NCI-H2227 (cell line): ENCODE measurements at regions not wholly inside any gene's neighbourhood (a gene's known extent, or its start where the extent isn't known, plus 50 kb on each side); places are given as distances from the start of the nearest gene placed in this dataset.

Source experiments
- DNase-seq: peaks from one replicate; lab custom pipeline; 2025; ENCODE audit not compliant: unreplicated experiment; lab: John Stamatoyannopoulos, UW

- no peak for DNase-seq
Observed at GRCh38 chr4:180811556-180811955, 1431.6 kb upstream of the TENM3 start.

GRCh38 chr4:180812783-180813182 is 1430.4 kb upstream of the TENM3 start:
- no peak for DNase-seq

- no peak for DNase-seq
Observed at GRCh38 chr4:180814875-180815417, 1428.3 kb upstream of the TENM3 start.

- no peak for DNase-seq
Observed at GRCh38 chr4:180817529-180817928, 1425.7 kb upstream of the TENM3 start.

DNA sequence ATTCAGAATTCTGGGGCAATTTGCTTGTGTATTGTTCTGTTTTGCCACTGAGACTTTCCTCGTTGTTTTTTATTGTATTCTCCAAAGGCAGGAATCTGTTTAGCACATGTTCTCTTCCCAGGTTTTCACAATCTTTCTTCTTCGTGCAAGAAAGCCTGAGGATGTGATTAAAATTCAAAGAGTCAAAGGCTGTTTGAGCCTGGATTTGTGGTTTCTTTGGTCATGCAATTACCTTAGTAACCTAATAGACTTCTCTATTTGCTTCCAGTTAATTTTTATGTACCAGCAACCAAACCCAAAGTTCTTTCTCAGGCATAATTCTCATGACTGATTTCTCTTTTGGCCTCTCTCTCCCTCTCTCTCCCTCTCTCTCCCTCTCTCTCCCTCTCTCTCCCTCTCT is 1420.1 kb upstream of the TENM3 start:
- no peak for DNase-seq

DNA sequence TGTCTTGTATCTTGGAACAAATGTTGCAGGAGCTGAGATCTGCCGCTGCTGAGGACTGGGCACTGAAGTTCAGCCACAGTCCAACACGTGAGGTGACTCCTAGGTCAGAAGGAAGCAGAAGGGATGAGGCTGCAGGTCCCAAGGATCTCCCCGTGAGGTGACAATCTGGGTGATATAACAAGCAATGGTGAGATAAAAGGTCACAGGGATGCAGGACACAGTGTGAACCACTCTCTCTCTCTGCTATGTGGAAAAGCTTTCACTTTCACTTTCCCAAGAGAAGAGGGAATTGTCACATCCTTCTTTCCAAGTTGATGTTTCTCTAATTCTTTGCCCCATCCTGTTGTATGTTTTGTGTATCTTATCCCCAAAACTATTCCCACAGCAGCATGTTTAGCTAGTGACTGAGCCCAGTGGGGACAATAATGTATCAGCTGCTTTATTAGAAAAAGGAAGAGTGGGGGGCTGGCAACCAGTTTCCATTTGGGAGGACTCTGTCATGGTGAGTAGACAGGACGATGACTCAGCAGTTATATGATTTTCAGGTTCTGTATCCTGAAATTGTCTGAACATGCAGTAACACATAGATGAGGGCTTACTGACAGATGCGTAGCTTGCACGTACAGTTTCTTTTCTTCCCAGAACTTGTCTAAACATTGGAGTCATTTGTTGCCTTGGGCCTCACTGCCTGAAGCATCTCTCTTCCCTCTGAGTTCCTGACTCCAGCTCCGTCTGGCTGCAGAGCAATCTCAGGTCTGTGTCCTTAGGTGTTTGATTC is 1415.8 kb upstream of the TENM3 start:
- DNase-seq = no peak

DNA sequence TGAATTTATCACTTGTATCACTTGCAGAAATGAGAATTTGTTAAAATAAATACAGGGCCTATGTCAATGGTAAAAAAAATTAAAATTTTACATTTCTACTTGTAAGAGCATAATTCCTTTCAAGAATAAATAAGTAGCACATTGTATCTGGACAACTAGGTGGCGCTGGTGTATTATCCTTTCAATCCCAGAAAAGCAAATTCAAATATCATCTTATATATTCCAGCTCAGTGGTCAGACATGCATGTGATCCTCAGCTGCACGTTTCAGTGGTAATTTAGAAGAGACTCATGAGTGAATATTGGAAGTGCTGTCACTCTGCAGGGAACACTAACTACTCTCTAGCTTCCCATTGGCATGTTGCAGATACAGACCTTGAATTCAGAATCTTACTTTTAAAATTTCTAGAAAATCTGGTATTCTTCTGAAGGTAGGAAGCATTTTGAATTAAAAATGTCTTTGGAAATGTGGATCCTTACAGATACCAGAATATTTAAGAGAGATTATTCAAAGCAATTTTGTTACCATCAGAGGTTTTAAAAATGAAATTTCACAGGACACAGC is 1414.7 kb upstream of the TENM3 start:
- peak; percentile 47 for DNase-seq

DNA sequence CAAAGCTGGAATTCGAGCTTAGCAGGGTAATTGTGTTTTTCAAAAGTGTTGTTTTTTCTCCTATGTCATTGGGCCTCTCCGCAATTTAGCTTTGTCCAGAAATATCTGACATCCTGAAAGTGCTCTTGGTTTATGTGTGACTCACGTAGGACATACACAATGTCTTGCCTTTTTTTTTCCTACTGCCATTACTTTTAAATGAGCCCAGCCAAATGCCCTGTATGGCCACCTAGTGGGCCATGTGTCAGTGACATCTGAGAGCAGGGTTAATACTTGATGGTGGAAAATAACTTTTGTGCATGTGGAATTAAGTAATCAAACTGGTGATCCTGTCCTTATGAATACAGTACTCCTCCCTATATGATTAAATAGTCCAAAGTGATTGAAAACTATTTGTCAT is 1411.1 kb upstream of the TENM3 start:
- DNase-seq = no peak

DNA sequence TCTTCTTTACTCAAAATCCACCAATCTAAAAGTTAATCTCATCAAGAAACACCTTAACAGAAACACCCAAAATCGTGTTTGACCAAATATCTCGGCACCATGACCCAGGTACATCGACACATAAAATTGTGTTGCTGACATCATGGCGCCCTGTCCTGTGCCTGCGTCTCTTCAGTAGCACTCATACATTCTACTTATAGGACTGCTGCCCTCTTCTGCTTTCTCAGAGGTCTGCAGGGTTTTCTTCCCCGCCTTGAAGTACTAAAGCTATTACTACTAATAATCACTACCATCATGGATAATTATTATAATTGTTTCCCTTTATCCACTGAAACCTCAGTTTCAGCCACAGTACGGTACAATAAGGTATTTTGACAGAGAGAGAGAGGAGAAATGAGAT is 1403.1 kb upstream of the TENM3 start:
- DNase-seq = no peak

DNA sequence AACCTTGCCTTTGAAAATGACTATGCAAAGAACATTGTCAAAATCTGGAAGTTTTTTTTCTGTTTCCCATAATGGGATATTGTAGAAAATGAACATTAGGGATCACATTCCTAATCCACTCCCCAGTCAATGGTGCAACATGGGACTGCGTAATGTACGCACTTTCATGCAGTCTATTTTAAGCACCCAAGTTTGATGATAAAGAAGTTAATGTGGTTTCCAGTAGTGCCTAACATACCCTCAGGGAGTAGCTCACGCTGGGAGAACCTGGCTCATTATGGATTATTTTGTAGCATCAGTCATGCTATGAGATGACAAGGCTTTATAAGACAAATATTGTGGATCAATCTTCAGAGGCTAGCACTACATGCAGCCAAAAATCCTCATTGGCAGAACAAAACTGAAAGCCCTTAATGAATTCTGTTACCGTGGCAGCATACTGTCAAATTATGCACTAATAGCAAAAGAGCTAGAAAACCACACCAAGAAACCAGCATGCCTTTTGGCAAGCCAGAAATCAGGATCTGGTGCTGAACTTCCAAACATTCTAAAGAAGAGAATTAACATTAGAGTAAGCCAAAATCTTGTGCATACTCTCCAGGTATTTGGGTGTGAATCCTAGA is 1392.8 kb upstream of the TENM3 start:
- no peak for DNase-seq

GRCh38 chr4:180852738-180853137 is 1390.5 kb upstream of the TENM3 start:
- DNase-seq = no peak

GRCh38 chr4:180855184-180855583 is 1388.0 kb upstream of the TENM3 start:
- no peak for DNase-seq

- no peak for DNase-seq
Observed at GRCh38 chr4:180860089-180860720, 1383.0 kb upstream of the TENM3 start.

GRCh38 chr4:180861651-180862050 is 1381.6 kb upstream of the TENM3 start:
- no peak for DNase-seq

DNA sequence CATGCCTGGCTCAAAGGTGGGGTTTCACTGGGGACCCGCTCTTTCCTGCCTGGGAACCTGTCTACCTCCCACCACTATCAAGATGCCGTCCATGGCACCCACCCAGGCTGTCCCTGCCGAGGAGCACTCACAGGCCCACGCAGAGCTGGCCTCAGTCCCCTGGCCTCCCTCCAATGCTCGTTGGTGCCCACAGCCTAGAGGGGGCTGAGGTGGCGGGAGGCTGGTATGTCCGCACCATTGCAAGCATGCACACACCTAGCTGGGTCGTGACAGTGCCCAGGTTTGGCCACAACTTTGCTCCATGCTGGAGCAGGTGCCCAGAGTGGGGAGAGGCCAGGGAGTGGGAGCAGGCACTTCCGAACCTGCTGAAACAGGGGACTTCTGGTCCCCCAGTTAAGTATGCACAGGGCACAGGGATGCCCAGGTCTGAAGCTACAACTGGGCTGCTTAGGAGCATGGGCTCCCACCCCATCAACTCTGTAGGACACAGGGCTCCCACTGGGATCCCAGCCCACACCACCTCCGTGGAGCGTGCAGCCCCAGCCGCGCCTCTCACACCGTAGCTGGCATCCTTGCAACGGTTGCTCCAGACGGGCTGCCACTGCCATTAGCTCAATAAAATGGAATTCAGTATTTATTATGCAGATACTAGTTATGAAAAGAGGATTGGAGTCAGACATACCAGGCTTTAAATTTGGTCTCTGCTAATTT is 1376.1 kb upstream of the TENM3 start:
- DNase-seq = no peak

DNA sequence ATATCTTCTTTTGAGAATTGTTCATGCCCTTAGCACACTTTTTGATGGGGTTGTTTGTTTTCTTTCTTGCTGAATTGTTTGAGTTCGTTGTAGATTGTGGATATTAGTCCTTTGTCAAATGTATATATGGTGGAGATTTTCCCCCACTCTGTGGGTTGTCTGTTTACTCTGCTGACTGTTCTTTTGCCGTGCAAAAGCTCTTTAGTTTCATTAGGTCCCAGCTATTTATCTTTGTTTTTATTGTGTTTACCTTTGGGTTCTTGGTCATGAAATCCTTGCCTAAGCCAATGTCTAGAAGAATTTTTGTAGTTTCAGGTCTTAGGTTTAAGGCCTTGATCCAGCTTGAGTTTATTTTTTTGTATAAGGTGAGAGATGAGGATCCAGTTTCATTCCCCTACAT is 1372.6 kb upstream of the TENM3 start:
- no peak for DNase-seq

DNA sequence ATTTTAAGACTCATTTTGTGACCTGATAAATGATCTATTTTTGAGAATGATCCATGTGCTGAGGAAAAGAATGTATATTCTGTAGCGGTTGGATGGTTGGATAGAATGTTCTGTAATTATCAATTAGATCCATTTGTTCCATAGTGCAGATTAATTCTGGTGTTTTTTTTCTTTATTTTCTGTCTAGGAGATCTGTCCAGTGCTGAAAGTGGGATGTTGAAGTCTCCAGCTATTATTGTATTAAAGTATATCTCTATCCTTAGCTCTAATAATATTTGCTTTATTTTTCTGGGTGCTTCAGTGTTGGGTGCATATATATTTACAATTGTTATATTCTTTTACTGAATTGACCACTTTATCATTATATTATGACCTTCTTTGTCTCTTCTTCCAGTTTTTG is 1344.9 kb upstream of the TENM3 start:
- DNase-seq = no peak

DNA sequence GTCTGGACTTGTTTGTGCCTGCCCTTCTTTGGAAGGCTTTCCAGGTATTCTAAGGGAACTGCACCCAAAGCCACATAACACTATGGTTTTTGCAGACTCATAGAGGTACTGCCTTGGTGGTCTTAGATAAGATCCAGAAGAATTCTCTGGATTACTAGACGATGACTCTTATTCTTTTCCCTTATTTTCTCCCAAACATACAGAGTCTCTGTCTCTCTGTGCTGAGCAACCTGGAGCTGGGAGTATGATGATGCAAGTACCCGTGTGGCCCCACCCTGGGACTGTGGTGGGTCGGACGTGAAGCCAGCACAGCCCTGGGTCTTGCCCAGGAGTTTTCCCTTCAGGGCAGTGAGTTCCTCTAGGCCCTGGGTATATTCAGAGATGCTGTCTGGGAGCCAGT is 1342.4 kb upstream of the TENM3 start:
- DNase-seq = no peak

- no peak for DNase-seq
Observed at GRCh38 chr4:180909279-180909678, 1333.9 kb upstream of the TENM3 start.

- DNase-seq = peak; percentile 15
Observed at GRCh38 chr4:180913750-180914149, 1329.5 kb upstream of the TENM3 start.

DNA sequence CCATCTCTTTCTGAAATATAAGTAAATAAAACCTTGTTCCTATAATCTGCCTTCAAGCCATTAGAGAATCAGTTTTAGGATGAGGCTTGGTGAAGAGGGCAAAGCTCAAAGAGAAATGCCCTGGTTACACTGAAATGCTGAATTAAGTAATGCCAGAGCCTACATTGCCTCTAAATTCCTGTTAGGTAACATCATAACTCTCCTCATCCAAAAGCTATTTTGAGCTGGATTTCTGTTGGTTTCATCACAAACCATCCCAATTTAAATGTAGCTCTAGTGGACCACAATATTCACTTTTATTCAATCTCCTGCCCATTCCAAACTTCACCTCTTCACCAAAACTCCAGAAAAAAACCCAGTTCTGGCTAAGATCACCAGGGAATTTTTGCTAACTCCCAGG is 1319.7 kb upstream of the TENM3 start:
- DNase-seq = no peak
